Panc1 (cell line): ENCODE measurements at regions not wholly inside any gene's neighbourhood (a gene's known extent, or its start where the extent isn't known, plus 50 kb on each side); places are given as distances from the start of the nearest gene placed in this dataset.

Experiments
- ATAC-seq: fragments of 200-7000 bp; cut with Tn5 transposase; 2 replicates; pipeline ENCODE4 v1.9.1; 2020; ENCODE audit warnings: mild to moderate bottlenecking, moderate library complexity
- BruUV-seq: library from RNA; stranded (reverse); fragments of 400-500 nt; replicated peaks from 2 replicates; lab custom pipeline; 2021; lab: Mats Ljungman, UMichigan
- CTCF ChIA-PET: fragments of 300-600 bp; sonication (Branson Sonifier 250); formaldehyde crosslinking; loops from one replicate; lab custom pipeline; 2022; ENCODE audit warnings: antibody characterized with exemption; lab: Charles Lee
- POLR2A ChIA-PET: fragments of 300-600 bp; sonication (Branson Sonifier 250); formaldehyde crosslinking; loops from one replicate; lab custom pipeline; 2022; ENCODE audit warnings: antibody characterized with exemption; lab: Charles Lee
- DNase-seq: peaks from one replicate; pipeline ENCODE4 v3.0.0-alpha.2; 2010; ENCODE audit warnings: low read depth, low spot score
- H3K27ac ChIP-seq: 2 replicates; pipeline ENCODE4 v1.5.1; 2011; ENCODE audit warnings: mild to moderate bottlenecking, low read length, inconsistent platforms
- H3K27me3 ChIP-seq: fragments of 200-500 bp; sonication (Bioruptor generic); 2 replicates; pipeline ENCODE4 v1.6.0; 2014; ENCODE audit warnings: low read length, inconsistent platforms; ENCODE audit not compliant: control insufficient read depth, insufficient read depth
- H3K36me3 ChIP-seq: fragments of 200-500 bp; sonication (Bioruptor generic); 2 replicates; pipeline ENCODE4 v1.5.1; 2014; ENCODE audit warnings: inconsistent platforms, mild to moderate bottlenecking, low read length, moderate library complexity; ENCODE audit not compliant: control insufficient read depth, insufficient read depth
- H3K4me1 ChIP-seq: 2 replicates; pipeline ENCODE4 v1.5.1; 2011; ENCODE audit warnings: inconsistent platforms, mild to moderate bottlenecking, low read length, moderate library complexity; ENCODE audit not compliant: control insufficient read depth, insufficient read depth
- H3K4me3 ChIP-seq, 2 experiments: 2 replicates each; pipeline ENCODE4 v1.5.1; 2011 to 2012; ENCODE audit warnings: low read depth in 2 of 2, low read length in 2 of 2, mild to moderate bottlenecking in 2 of 2, inconsistent platforms in 1 of 2, moderate library complexity in 1 of 2
- H3K9me3 ChIP-seq: fragments of 200-500 bp; sonication (Bioruptor generic); 2 replicates; pipeline ENCODE4 v1.5.1; 2014; ENCODE audit warnings: low read depth, mild to moderate bottlenecking, inconsistent platforms, low read length, moderate library complexity; ENCODE audit not compliant: control insufficient read depth, insufficient read depth
- POLR2AphosphoS5 ChIP-seq: IDR thresholded peaks from 2 replicates; pipeline ENCODE4 v1.6.1; 2012; ENCODE audit warnings: mild to moderate bottlenecking, low read depth, low read length, moderate library complexity
- SIN3A ChIP-seq: IDR thresholded peaks from 2 replicates; pipeline ENCODE4 v1.6.1; 2012; ENCODE audit warnings: low read depth, mild to moderate bottlenecking, low read length, moderate library complexity, borderline replicate concordance; ENCODE audit not compliant: insufficient read depth
- TCF7L2 ChIP-seq: IDR thresholded peaks from 2 replicates; pipeline ENCODE4 v1.6.1; 2011; ENCODE audit warnings: mild to moderate bottlenecking, low read depth, low read length, inconsistent platforms
- in situ Hi-C: cut with HindIII; loops from 2 replicates; pipeline ENCODE4 v1.10.0; 2016; ENCODE audit warnings: low sequenced_read_pairs, low pct_unique_long_range_greater_than_20kb
- intact Hi-C: fragments of 100-400 bp; cut with micrococcal nuclease; formaldehyde crosslinking; loops from one replicate; pipeline ENCODE4 v1.10.0; 2022; ENCODE audit not compliant: unreplicated experiment
- TF ChIP-seq, protein P1 (sequence below): fragments of 450-650 bp; IDR thresholded peaks from 2 replicates; pipeline ENCODE4 v1.5.1; 2017; ENCODE audit warnings: mild to moderate bottlenecking
- TF ChIP-seq, protein P2 (sequence below), 2 experiments: IDR thresholded peaks; 2 replicates each; pipeline ENCODE4 v1.6.1; 2011 to 2012; ENCODE audit warnings: low read depth in 2 of 2, control low read depth in 1 of 2, low read length in 1 of 2, mild to moderate bottlenecking in 1 of 2, moderate library complexity in 1 of 2; ENCODE audit not compliant: insufficient read depth in 1 of 2

DNA sequence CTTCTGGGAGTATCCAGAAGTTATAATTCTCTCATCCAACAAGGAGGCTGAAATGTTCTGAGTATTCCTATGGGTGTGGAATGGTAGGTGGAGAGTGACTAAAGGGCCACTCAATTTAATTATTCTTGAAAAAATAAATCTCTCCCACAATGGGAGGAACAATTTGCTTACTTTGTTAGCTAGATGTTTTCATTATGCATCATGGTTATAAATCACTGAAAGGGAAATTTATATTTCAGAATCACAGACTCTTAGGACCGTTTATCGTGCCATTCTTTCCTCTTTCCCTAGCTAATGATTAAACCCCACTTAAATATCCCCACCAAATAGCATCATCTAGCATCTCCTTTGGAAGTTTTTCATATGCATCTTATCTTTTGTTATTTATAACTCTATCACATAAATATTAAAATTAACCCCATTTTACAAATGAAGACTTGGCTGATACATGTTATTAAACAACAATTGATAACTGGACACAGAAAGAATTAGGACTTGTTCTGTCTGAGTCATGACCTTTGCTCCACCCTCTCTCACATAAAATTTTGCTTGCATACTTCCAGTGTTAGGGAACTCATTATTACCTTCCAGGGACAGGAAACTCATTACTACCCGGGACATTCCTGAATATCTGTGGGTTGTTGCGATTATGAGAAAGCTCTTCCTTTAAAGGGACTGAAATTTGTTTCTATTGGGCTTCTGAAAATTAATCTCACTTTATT is 94.9 kb upstream of the NMUR2 start:
- POLR2A ChIA-PET = no interaction called here
- ATAC-seq (no peak), DNase-seq (no peak)
- no peaks in the 10 kb centered on the region for H3K27me3 ChIP-seq
- TF ChIP-seq SIN3A = no peak
- no TSS peak for BruUV-seq
- in situ Hi-C loops (no loop called here), intact Hi-C loops (loop anchor here (10.0 kb wide), 1 partner anchor 675 kb away; no protein-coding TSS in a partner anchor)
- no peak overlapping the region for H3K27ac ChIP-seq
- H3K36me3 ChIP-seq = no peaks in the 10 kb centered on the region
- no peak overlapping the region for H3K4me3 ChIP-seq
- CTCF ChIA-PET = no interaction called here
- no peaks in the 10 kb centered on the region for H3K4me1 ChIP-seq
- no peaks in the 10 kb centered on the region for H3K9me3 ChIP-seq

DNA sequence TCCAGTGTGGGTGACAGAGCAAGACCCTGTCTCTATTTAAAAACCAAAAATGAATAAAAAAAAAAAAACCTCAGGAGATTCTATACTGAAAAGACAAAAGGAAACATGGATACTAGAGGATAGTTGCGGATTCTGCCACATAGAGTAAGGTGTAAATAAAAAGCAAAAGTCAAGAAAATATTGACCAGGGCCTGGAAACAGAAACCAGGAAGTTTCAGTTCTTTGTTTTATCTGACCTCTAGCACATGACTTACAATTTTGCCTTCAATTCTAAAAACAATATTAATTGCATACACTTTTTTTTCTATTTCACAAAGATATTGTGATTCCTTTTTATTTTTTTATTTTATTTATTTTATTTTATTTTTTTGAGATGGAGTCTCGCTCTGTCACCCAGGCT is 96.2 kb upstream of the NMUR2 start:
- Histone ChIP-seq H3K27me3 (no peaks in the 10 kb centered on the region), H3K27ac (no peak overlapping the region), H3K9me3 (no peaks in the 10 kb centered on the region), H3K4me3 (no peak overlapping the region), H3K4me1 (no peaks in the 10 kb centered on the region), H3K36me3 (no peaks in the 10 kb centered on the region)
- ChIA-PET POLR2A (no interaction called here), CTCF (no interaction called here)
- in situ Hi-C loops (no loop called here), intact Hi-C loops (loop anchor here (10.0 kb wide), 1 partner anchor 676 kb away; no protein-coding TSS in a partner anchor)
- no peak for DNase-seq
- no TSS peak for BruUV-seq
- ATAC-seq = no peak
- TF ChIP-seq, protein P1, sequence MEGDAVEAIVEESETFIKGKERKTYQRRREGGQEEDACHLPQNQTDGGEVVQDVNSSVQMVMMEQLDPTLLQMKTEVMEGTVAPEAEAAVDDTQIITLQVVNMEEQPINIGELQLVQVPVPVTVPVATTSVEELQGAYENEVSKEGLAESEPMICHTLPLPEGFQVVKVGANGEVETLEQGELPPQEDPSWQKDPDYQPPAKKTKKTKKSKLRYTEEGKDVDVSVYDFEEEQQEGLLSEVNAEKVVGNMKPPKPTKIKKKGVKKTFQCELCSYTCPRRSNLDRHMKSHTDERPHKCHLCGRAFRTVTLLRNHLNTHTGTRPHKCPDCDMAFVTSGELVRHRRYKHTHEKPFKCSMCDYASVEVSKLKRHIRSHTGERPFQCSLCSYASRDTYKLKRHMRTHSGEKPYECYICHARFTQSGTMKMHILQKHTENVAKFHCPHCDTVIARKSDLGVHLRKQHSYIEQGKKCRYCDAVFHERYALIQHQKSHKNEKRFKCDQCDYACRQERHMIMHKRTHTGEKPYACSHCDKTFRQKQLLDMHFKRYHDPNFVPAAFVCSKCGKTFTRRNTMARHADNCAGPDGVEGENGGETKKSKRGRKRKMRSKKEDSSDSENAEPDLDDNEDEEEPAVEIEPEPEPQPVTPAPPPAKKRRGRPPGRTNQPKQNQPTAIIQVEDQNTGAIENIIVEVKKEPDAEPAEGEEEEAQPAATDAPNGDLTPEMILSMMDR = no peak
- TF ChIP-seq, protein P2, sequence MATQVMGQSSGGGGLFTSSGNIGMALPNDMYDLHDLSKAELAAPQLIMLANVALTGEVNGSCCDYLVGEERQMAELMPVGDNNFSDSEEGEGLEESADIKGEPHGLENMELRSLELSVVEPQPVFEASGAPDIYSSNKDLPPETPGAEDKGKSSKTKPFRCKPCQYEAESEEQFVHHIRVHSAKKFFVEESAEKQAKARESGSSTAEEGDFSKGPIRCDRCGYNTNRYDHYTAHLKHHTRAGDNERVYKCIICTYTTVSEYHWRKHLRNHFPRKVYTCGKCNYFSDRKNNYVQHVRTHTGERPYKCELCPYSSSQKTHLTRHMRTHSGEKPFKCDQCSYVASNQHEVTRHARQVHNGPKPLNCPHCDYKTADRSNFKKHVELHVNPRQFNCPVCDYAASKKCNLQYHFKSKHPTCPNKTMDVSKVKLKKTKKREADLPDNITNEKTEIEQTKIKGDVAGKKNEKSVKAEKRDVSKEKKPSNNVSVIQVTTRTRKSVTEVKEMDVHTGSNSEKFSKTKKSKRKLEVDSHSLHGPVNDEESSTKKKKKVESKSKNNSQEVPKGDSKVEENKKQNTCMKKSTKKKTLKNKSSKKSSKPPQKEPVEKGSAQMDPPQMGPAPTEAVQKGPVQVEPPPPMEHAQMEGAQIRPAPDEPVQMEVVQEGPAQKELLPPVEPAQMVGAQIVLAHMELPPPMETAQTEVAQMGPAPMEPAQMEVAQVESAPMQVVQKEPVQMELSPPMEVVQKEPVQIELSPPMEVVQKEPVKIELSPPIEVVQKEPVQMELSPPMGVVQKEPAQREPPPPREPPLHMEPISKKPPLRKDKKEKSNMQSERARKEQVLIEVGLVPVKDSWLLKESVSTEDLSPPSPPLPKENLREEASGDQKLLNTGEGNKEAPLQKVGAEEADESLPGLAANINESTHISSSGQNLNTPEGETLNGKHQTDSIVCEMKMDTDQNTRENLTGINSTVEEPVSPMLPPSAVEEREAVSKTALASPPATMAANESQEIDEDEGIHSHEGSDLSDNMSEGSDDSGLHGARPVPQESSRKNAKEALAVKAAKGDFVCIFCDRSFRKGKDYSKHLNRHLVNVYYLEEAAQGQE (IDR thresholded peaks at IDR 0.05; ENCODE audit: insufficient read depth in 1 of 2, low read depth in 2 of 2, low read length in 1 of 2) = no peak
- TF ChIP-seq SIN3A = no peak
- TF ChIP-seq TCF7L2 = no peak
- no peak for TF ChIP-seq POLR2AphosphoS5

DNA sequence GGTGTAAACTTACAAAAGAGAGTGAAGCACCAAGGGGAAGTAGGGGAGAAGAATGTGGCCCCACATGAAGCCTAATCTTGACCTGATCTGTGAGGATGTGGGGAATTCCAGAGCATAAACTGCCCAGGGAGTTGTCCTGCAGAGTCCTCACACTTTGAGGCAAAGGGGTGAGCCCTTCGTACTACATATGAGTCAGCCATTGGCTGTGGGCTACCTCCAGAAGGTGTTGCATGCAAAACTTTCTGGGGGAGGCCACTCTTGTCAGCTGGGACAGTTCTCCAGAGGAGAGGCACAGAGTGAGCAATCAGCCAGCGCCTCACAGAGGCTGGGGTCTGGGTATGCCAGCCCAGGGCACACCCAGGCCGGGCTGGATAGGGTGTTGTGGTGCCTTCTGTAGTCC is 98.1 kb upstream of the NMUR2 start:
- intact Hi-C loops = loop anchor here (10.0 kb wide), 1 partner anchor 678 kb away; no protein-coding TSS in a partner anchor
- Histone ChIP-seq H3K4me3 (no peak overlapping the region), H3K4me1 (no peaks in the 10 kb centered on the region), H3K27ac (no peak overlapping the region), H3K27me3 (no peaks in the 10 kb centered on the region), H3K9me3 (no peaks in the 10 kb centered on the region), H3K36me3 (no peaks in the 10 kb centered on the region)
- no TSS peak for BruUV-seq
- 0 out of 2 replicates have a peak, but pooled peaks have one; percentile 26 for ATAC-seq
- no peak for DNase-seq
- ChIA-PET CTCF (no interaction called here), POLR2A (no interaction called here)
- in situ Hi-C loops = no loop called here
- TF ChIP-seq, protein P2 (IDR thresholded peaks at IDR 0.05; ENCODE audit: insufficient read depth in 1 of 2, low read depth in 2 of 2, low read length in 1 of 2) = no peak
- TF ChIP-seq TCF7L2 (no peak), SIN3A (no peak), POLR2AphosphoS5 (no peak)
- TF ChIP-seq, protein P1 = no peak
